SHP77 (cell line): ENCODE measurements at regions not wholly inside any gene's neighbourhood (a gene's known extent, or its start where the extent isn't known, plus 50 kb on each side); places are given as distances from the start of the nearest gene placed in this dataset.
"Not testable (repeated sequence)": the region's sequence is repeated elsewhere in the genome, so short reads cannot be mapped to it uniquely, and the experiment has no call there.

Experiments
- DNase-seq, 2 experiments: peaks; one replicate each; lab custom pipeline; 2025; lab: John Stamatoyannopoulos, UW

- DNase-seq: no peak
These were observed 84.9 kb upstream of the NRN1 start for GRCh38 chr6:6091608-6092002.

- no peak for DNase-seq
These were observed 84.3 kb upstream of the NRN1 start for GRCh38 chr6:6090861-6091607.

GRCh38 chr6:6085928-6086668 is 79.4 kb upstream of the NRN1 start:
- no peak for DNase-seq

- DNase-seq: no peak
These were observed 74.2 kb upstream of the NRN1 start for GRCh38 chr6:6080975-6081374.

- DNase-seq: no peak
These were observed 67.5 kb upstream of the NRN1 start for GRCh38 chr6:6074190-6074589.

GRCh38 chr6:6068157-6068556 is 61.4 kb upstream of the NRN1 start:
- DNase-seq: not testable (repeated sequence)

- DNase-seq: no peak
These were observed 51.3 kb upstream of the NRN1 start for GRCh38 chr6:6058054-6058444.

GRCh38 chr6:6057442-6058053 is 50.8 kb upstream of the NRN1 start:
- DNase-seq: peak; percentile 47 to 58
